WTC11 (cell line): ENCODE measurements at regions not wholly inside any gene's neighbourhood (a gene's known extent, or its start where the extent isn't known, plus 50 kb on each side); places are given as distances from the start of the nearest gene placed in this dataset.

Experiments
- ATAC-seq: fragments of 200-7000 bp; cut with Tn5 transposase; 2 replicates; pipeline ENCODE4 v1.10.0; 2021; ENCODE audit warnings: mild to moderate bottlenecking, moderate library complexity
- CTCF ChIA-PET: fragments of 300-600 bp; sonication (Branson Sonifier 250); formaldehyde crosslinking; loops from one replicate; lab custom pipeline; 2021; ENCODE audit warnings: antibody characterized with exemption; lab: Charles Lee
- POLR2A ChIA-PET: fragments of 350-600 bp; sonication (Branson Sonifier 250); formaldehyde crosslinking; loops from one replicate; lab custom pipeline; 2021; ENCODE audit warnings: antibody characterized with exemption; lab: Charles Lee
- DNase-seq: peaks from one replicate; pipeline ENCODE4 v3.0.0; 2021; ENCODE audit warnings: low spot score
- H3K27ac Mint-ChIP-seq: 2 replicates; pipeline ENCODE4 v1.8.0; 2021; ENCODE audit warnings: mixed read lengths
- H3K27me3 Mint-ChIP-seq: 2 replicates; pipeline ENCODE4 v1.8.0; 2021; ENCODE audit warnings: low read depth, mild to moderate bottlenecking, moderate library complexity, mixed read lengths
- H3K36me3 Mint-ChIP-seq: 2 replicates; pipeline ENCODE4 v1.8.0; 2021; ENCODE audit warnings: mixed read lengths
- H3K4me1 Mint-ChIP-seq: 2 replicates; pipeline ENCODE4 v1.8.0; 2022; ENCODE audit warnings: mixed read lengths
- H3K4me3 Mint-ChIP-seq: 2 replicates; pipeline ENCODE4 v1.8.0; 2021; ENCODE audit warnings: mild to moderate bottlenecking, moderate library complexity, mixed read lengths
- H3K9me3 Mint-ChIP-seq: 2 replicates; pipeline ENCODE4 v1.8.0; 2021; ENCODE audit warnings: mixed read lengths
- AR ChIP-seq: fragments of 250-450 bp; sonication (Bioruptor Pico); IDR thresholded peaks from 2 replicates; pipeline ENCODE4 v1.9.0; 2021; ENCODE audit warnings: mild to moderate bottlenecking
- ARID4B ChIP-seq: sonication (generic); formaldehyde crosslinking; IDR thresholded peaks from 2 replicates; pipeline ENCODE4 v1.8.0; 2023; ENCODE audit warnings: missing genetic modification reagents, mild to moderate bottlenecking, borderline replicate concordance
- ATF1 ChIP-seq: sonication (generic); formaldehyde crosslinking; IDR thresholded peaks from 2 replicates; pipeline ENCODE4 v1.8.1; 2023; ENCODE audit warnings: mild to moderate bottlenecking, moderate library complexity, missing genetic modification reagents
- CBFB ChIP-seq: sonication (generic); formaldehyde crosslinking; IDR thresholded peaks from 2 replicates; pipeline ENCODE4 v1.8.1; 2022; ENCODE audit warnings: mild to moderate bottlenecking, low read depth, missing genetic modification reagents
- CREM ChIP-seq: sonication (generic); formaldehyde crosslinking; IDR thresholded peaks from 2 replicates; pipeline ENCODE4 v1.8.1; 2022; ENCODE audit warnings: mild to moderate bottlenecking, missing genetic modification reagents, moderate library complexity
- E2F1 ChIP-seq: sonication (generic); formaldehyde crosslinking; IDR thresholded peaks from 2 replicates; pipeline ENCODE4 v1.8.0; 2022; ENCODE audit warnings: mild to moderate bottlenecking, missing genetic modification reagents
- E2F5 ChIP-seq: sonication (generic); formaldehyde crosslinking; IDR thresholded peaks from 2 replicates; pipeline ENCODE4 v1.8.1; 2022; ENCODE audit warnings: mild to moderate bottlenecking, moderate library complexity, missing genetic modification reagents
- EMX1 ChIP-seq: fragments of 250-450 bp; sonication (Bioruptor Pico); IDR thresholded peaks from 2 replicates; pipeline ENCODE4 v1.8.0; 2021; ENCODE audit warnings: mild to moderate bottlenecking
- IRF1 ChIP-seq: sonication (generic); formaldehyde crosslinking; IDR thresholded peaks from 2 replicates; pipeline ENCODE4 v1.8.0; 2023; ENCODE audit warnings: missing genetic modification reagents
- JUN ChIP-seq: sonication (generic); formaldehyde crosslinking; IDR thresholded peaks from 2 replicates; pipeline ENCODE4 v1.8.0; 2023; ENCODE audit warnings: mild to moderate bottlenecking, missing genetic modification reagents
- NFATC4 ChIP-seq: fragments of 250-450 bp; sonication (Bioruptor Pico); IDR thresholded peaks from 2 replicates; pipeline ENCODE4 v1.9.0; 2021; ENCODE audit warnings: mild to moderate bottlenecking
- NR2C2 ChIP-seq: sonication (generic); formaldehyde crosslinking; IDR thresholded peaks from 2 replicates; pipeline ENCODE4 v1.8.0; 2022; ENCODE audit warnings: mild to moderate bottlenecking, missing genetic modification reagents
- PREB ChIP-seq: sonication (generic); formaldehyde crosslinking; IDR thresholded peaks from 2 replicates; pipeline ENCODE4 v1.8.1; 2022; ENCODE audit warnings: mild to moderate bottlenecking, missing genetic modification reagents, moderate library complexity, borderline replicate concordance
- TEAD1 ChIP-seq: sonication (generic); formaldehyde crosslinking; IDR thresholded peaks from 2 replicates; pipeline ENCODE4 v1.8.0; 2022; ENCODE audit warnings: mild to moderate bottlenecking, missing genetic modification reagents
- ZBTB21 ChIP-seq: sonication (generic); formaldehyde crosslinking; IDR thresholded peaks from 2 replicates; pipeline ENCODE4 v1.8.1; 2023; ENCODE audit warnings: mild to moderate bottlenecking, missing genetic modification reagents, borderline replicate concordance
- ZNF138 ChIP-seq: sonication (generic); formaldehyde crosslinking; conservative IDR thresholded peaks from 2 replicates; pipeline ENCODE4 v1.8.1; 2022; ENCODE audit warnings: mild to moderate bottlenecking, moderate library complexity, missing genetic modification reagents
- ZNF281 ChIP-seq: sonication (generic); formaldehyde crosslinking; IDR thresholded peaks from 2 replicates; pipeline ENCODE4 v1.8.0; 2023; ENCODE audit warnings: mild to moderate bottlenecking, missing genetic modification reagents
- ZNF317 ChIP-seq: sonication (generic); formaldehyde crosslinking; IDR thresholded peaks from 2 replicates; pipeline ENCODE4 v1.8.1; 2023; ENCODE audit warnings: low read depth, mild to moderate bottlenecking, moderate library complexity, missing genetic modification reagents, borderline replicate concordance

- TF ChIP-seq ARID4B (CRISPR knock-in tag) (no peak), CBFB (CRISPR knock-in tag) (no peak)
These were observed 73.5 kb upstream of the RAPGEF4 start (continued) for GRCh38 chr2:172662099-172662498.

- Mint-ChIP-seq H3K9me3 (peaks cover 43% of the 10 kb centered on the region), H3K27me3 (peaks cover 2% of the 10 kb centered on the region; the same call in 1 of the 2 replicates), H3K27ac (no peak overlapping the region), H3K4me3 (no peak overlapping the region), H3K4me1 (peaks cover 13% of the 10 kb centered on the region), H3K36me3 (peaks cover 17% of the 10 kb centered on the region)
- ChIA-PET CTCF (interaction anchor here (1.7 kb wide), 1 partner anchor 10 kb away, joined by 12 read pairs; no protein-coding TSS in a partner anchor), POLR2A (no interaction called here)
- no peak for DNase-seq
- ATAC-seq: no peak
- TF ChIP-seq ZNF317 (CRISPR knock-in tag) (no peak), E2F1 (CRISPR knock-in tag) (no peak), JUN (CRISPR knock-in tag) (no peak), ZNF281 (CRISPR knock-in tag) (no peak), EMX1 (CRISPR knock-in tag) (no peak), CREM (no peak), NR2C2 (CRISPR knock-in tag) (no peak), NFATC4 (no peak), IRF1 (CRISPR knock-in tag) (no peak), ZBTB21 (CRISPR knock-in tag) (no peak), ATF1 (CRISPR knock-in tag) (no peak), TEAD1 (CRISPR knock-in tag) (no peak), E2F5 (CRISPR knock-in tag) (no peak), AR (CRISPR knock-in tag) (no peak), ZNF138 (CRISPR knock-in tag) (no peak), PREB (CRISPR knock-in tag) (no peak)
These were observed 70.9 kb upstream of the RAPGEF4 start for GRCh38 chr2:172664766-172665165.
